Transverse colon (tissue), 3 donors: ENCODE measurements at regions not wholly inside any gene's neighbourhood (a gene's known extent, or its start where the extent isn't known, plus 50 kb on each side); places are given as distances from the start of the nearest gene placed in this dataset.

Experiments used
- POLR2A ChIP-seq: fragments of 450-650 bp; IDR thresholded peaks from one replicate; pipeline ENCODE4 v1.6.1; 2016; ENCODE audit warnings: antibody characterized with exemption, mild to moderate bottlenecking, moderate library complexity
- TF ChIP-seq, protein P1 (sequence below), 5 experiments: fragments of 200-600 bp in 3 of 5; fragments of 450-650 bp in 2 of 5; sonication (generic) in 3 of 5; IDR thresholded peaks; 1 replicate in 2 of 5; 2 replicates in 3 of 5; pipeline ENCODE4 v1.5.1; 2016 to 2017; ENCODE audit warnings: antibody characterized with exemption in 5 of 5, inconsistent platforms in 3 of 5, mild to moderate bottlenecking in 2 of 5, moderate library complexity in 1 of 5

DNA sequence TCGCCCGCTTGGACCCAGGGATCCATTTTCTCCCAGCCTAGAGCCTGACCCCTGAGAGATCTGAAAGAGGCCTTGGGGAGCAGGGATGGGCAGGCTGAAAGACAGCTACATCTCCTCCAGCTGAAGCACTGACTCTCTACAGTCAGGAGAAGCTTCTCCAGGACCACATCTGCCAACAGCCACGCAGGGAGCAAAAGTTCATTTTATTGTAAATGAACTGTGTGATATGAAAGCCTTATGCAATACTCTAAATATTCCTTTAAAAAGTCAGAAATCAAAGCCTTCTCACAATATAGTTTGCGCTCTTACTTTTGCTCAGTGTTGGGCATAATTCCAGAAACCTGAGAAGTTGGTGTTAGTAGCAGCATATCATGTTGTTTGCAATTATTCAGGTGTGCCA is 428.9 kb upstream of the RAB6C start:
- TF ChIP-seq, protein P1, sequence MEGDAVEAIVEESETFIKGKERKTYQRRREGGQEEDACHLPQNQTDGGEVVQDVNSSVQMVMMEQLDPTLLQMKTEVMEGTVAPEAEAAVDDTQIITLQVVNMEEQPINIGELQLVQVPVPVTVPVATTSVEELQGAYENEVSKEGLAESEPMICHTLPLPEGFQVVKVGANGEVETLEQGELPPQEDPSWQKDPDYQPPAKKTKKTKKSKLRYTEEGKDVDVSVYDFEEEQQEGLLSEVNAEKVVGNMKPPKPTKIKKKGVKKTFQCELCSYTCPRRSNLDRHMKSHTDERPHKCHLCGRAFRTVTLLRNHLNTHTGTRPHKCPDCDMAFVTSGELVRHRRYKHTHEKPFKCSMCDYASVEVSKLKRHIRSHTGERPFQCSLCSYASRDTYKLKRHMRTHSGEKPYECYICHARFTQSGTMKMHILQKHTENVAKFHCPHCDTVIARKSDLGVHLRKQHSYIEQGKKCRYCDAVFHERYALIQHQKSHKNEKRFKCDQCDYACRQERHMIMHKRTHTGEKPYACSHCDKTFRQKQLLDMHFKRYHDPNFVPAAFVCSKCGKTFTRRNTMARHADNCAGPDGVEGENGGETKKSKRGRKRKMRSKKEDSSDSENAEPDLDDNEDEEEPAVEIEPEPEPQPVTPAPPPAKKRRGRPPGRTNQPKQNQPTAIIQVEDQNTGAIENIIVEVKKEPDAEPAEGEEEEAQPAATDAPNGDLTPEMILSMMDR (IDR thresholded peaks at IDR 0.05): no peak
- TF ChIP-seq POLR2A: no peak
